ENCODE measurements at regions not wholly inside any gene's neighbourhood (a gene's known extent, or its start where the extent isn't known, plus 50 kb on each side); places are given as distances from the start of the nearest gene placed in this dataset.

- no peak overlapping the region for H2AK5ac ChIP-seq (ENCODE audit: low read depth, low read length)
- no peak overlapping the region for H3K9ac ChIP-seq (ENCODE audit: low read depth, low read length)
- H3K79me1 ChIP-seq (ENCODE audit: low read depth in 1 of 2, low read length in 2 of 2) = peaks cover 30 to 79% of the 10 kb centered on the region in 2 experiments
- H3K18ac ChIP-seq (ENCODE audit: low read depth, low read length) = no peak overlapping the region
- no peak overlapping the region for H4K8ac ChIP-seq (ENCODE audit: low read depth in 2 of 2, low read length in 2 of 2)
- H3K27me3 ChIP-seq (ENCODE audit: control insufficient read depth, insufficient read depth, low read length) = no peaks in the 10 kb centered on the region
- no peak overlapping the region for H2AFZ ChIP-seq (replicated peaks; ENCODE audit: low read length, poor library complexity)
- WGBS, 2 experiments (ENCODE audit: extremely low coverage in 2 of 2, insufficient read length in 1 of 2) = 100% methylated on average over 20 of the region's 42 CpGs; no CpG with 5 or more reads in 1 of the 2 experiments
- H4K91ac ChIP-seq (ENCODE audit: insufficient read depth, low read depth, low read length) = no peak overlapping the region
- H3K9me1 ChIP-seq (ENCODE audit: insufficient read depth, low read length) = peaks cover 20% of the 10 kb centered on the region
- BruUV-seq (replicated peaks) = no TSS peak
- intact Hi-C loops (cut with micrococcal nuclease) (no loop called here), in situ Hi-C loops (cut with MboI; ENCODE audit: low sequenced_read_pairs) (no loop called here), dilution Hi-C loops (cut with HindIII; ENCODE audit: low sequenced_read_pairs, unreplicated experiment) (no loop called here)
- ChIA-PET CTCF (no interaction called here), POLR2A (ENCODE audit: unreplicated experiment) (interaction anchor here (0.7 kb wide), 1 partner anchor 237 kb away, joined by 3 read pairs; no protein-coding TSS in a partner anchor)
- H3K9me3 ChIP-seq (ENCODE audit: control insufficient read depth, insufficient read depth, low read length) = no peaks in the 10 kb centered on the region
- TF ChIP-seq RCOR1 (IDR thresholded peaks at IDR 0.05; ENCODE audit: insufficient replicate concordance, low read length) = no peak
- TF ChIP-seq POLR2A (IDR thresholded peaks at IDR 0.05; ENCODE audit: low read depth, low read length) = no peak
- TF ChIP-seq FOS (IDR thresholded peaks at IDR 0.05; ENCODE audit: low read depth, low read length) = no peak
- TF ChIP-seq RAD21 (IDR thresholded peaks at IDR 0.05; ENCODE audit: low read length) = no peak
- TF ChIP-seq SMC3 (IDR thresholded peaks at IDR 0.05; ENCODE audit: low read depth, low read length) = no peak
- no peak for TF ChIP-seq USF2 (IDR thresholded peaks at IDR 0.05; ENCODE audit: low read depth, low read length)
- TF ChIP-seq CEBPB (IDR thresholded peaks at IDR 0.05; ENCODE audit: low read depth, low read length) = no peak
- no peak for TF ChIP-seq MAZ (IDR thresholded peaks at IDR 0.05; ENCODE audit: borderline replicate concordance, low read depth, low read length)
- no peak for TF ChIP-seq MXI1 (IDR thresholded peaks at IDR 0.05; ENCODE audit: borderline replicate concordance, low read depth, low read length)
- no peak for TF ChIP-seq CHD1 (IDR thresholded peaks at IDR 0.05; ENCODE audit: low read depth, low read length)
- no peak for TF ChIP-seq ELK1 (IDR thresholded peaks at IDR 0.05; ENCODE audit: borderline replicate concordance, low read depth, low read length)
- TF ChIP-seq CTCF (conservative IDR thresholded peaks at IDR 0.05; ENCODE audit: low read depth, low read length) = no peak
- no peak for TF ChIP-seq NFE2L2 (IDR thresholded peaks at IDR 0.05; ENCODE audit: low read depth, low read length)
- TF ChIP-seq BHLHE40 (IDR thresholded peaks at IDR 0.05; ENCODE audit: low read depth, low read length) = no peak
- TF ChIP-seq MAFK (IDR thresholded peaks at IDR 0.05; ENCODE audit: low read depth, low read length) = no peak
- no peak for TF ChIP-seq RFX5 (IDR thresholded peaks at IDR 0.05; ENCODE audit: low read depth, low read length)
- DNase-seq = no peak
- no peak overlapping the region for H2AK9ac ChIP-seq (replicated peaks; ENCODE audit: low read depth, low read length, poor library complexity)
- H3K23ac ChIP-seq (ENCODE audit: low read depth, low read length) = no peak overlapping the region
- H4K20me1 ChIP-seq (ENCODE audit: insufficient read depth, low read length) = peaks cover 66% of the 10 kb centered on the region
- H2BK15ac ChIP-seq (ENCODE audit: low read depth, low read length) = no peak overlapping the region
- H3K4me2 ChIP-seq (ENCODE audit: low read depth, low read length) = no peak overlapping the region
- peaks cover 16% of the 10 kb centered on the region for H3K4me1 ChIP-seq (ENCODE audit: control insufficient read depth, insufficient read depth, low read length)
- no peak overlapping the region for H2BK5ac ChIP-seq (ENCODE audit: low read depth, low read length, poor library complexity, severe bottlenecking)
- no peak overlapping the region for H3K27ac ChIP-seq (ENCODE audit: insufficient read depth, low read length)
- no peak overlapping the region for H3K14ac ChIP-seq (replicated peaks; ENCODE audit: low read depth, low read length)
- no peak overlapping the region for H2BK20ac ChIP-seq (ENCODE audit: low read depth, low read length)
- no peak overlapping the region for H3K4me3 ChIP-seq (ENCODE audit: insufficient read depth, low read depth, low read length)
- H3K36me3 ChIP-seq (ENCODE audit: control insufficient read depth, insufficient read depth, low read length) = peaks cover 13% of the 10 kb centered on the region
- H4K5ac ChIP-seq (ENCODE audit: low read depth, low read length) = no peak overlapping the region
- no peak overlapping the region for H2BK120ac ChIP-seq (ENCODE audit: low read depth, low read length)
- H3K56ac ChIP-seq (ENCODE audit: extremely low read depth, insufficient read depth, low read length) = no peak overlapping the region
- H3K4ac ChIP-seq (ENCODE audit: low read depth, low read length) = no peak overlapping the region
- no peak for ATAC-seq (ENCODE audit: low read depth)
Observed at GRCh38 chr2:134129900-134130537, 123.9 kb upstream of the MGAT5 start.
